K562 (cell line): ENCODE measurements at regions not wholly inside any gene's neighbourhood (a gene's known extent, or its start where the extent isn't known, plus 50 kb on each side); places are given as distances from the start of the nearest gene placed in this dataset.

ENCODE experiments used
- ATAC-seq: fragments of 200-7000 bp; cut with Tn5 transposase; 3 replicates; pipeline ENCODE4 v1.9.1; 2020; ENCODE audit warnings: moderate library complexity
- BruUV-seq: library from RNA; stranded (reverse); fragments of 400-500 nt; replicated peaks from 2 replicates; lab custom pipeline; 2021; lab: Mats Ljungman, UMichigan
- CTCF ChIA-PET: fragments of 300-600 bp; formaldehyde crosslinking; extraction: SDS; loops from one replicate; lab custom pipeline; 2021; ENCODE audit warnings: low intra/inter-chr PET ratio; lab: Yijun Ruan, JAX
- POLR2A ChIA-PET: fragments of 300-600, 350-650 bp; sonication (Branson Sonifier 250); formaldehyde crosslinking; extraction: SDS; loops from one replicate; lab custom pipeline; 2021; ENCODE audit warnings: antibody characterized with exemption, inconsistent platforms; lab: Yijun Ruan, JAX
- DNase-seq, 4 experiments: peaks; one replicate each; pipeline versions ENCODE4 v3.0.0 to v3.0.0-alpha.2; 2011 to 2018; ENCODE audit warnings: low spot score in 3 of 4, mixed read lengths in 3 of 4; ENCODE audit errors: extremely low read depth in 1 of 4
- FAIRE-seq: peaks from 2 replicates; lab custom pipeline; 2011; peaks lifted over from hg19 to GRCh38; lab: Jason Lieb, UNC
- H2AFZ ChIP-seq: 2 replicates; pipeline ENCODE4 v1.6.0; 2011; ENCODE audit warnings: low read depth, low read length, control low read depth, inconsistent platforms
- H3K27ac ChIP-seq: fragments of 200-600 bp; 3 replicates; pipeline ENCODE4 v1.8.0; 2011; ENCODE audit warnings: low read depth, mild to moderate bottlenecking, control low read depth, inconsistent platforms, low read length, moderate library complexity, mixed read lengths; ENCODE audit errors: extremely low read depth
- H3K27me3 ChIP-seq, 2 experiments: fragments of 300-600 bp in 1 of 2; 2 replicates in 1 of 2; 3 replicates in 1 of 2; pipeline versions ENCODE4 v1.6.0 to v1.8.0; 2011; ENCODE audit warnings: inconsistent platforms in 2 of 2, low read length in 2 of 2, mild to moderate bottlenecking in 1 of 2, mixed read lengths in 1 of 2, moderate library complexity in 1 of 2; ENCODE audit not compliant: control insufficient read depth in 2 of 2, insufficient read depth in 2 of 2
- H3K36me3 ChIP-seq: fragments of 300-600 bp; 3 replicates; pipeline ENCODE4 v1.8.0; 2011; ENCODE audit warnings: mild to moderate bottlenecking, low read length, inconsistent platforms; ENCODE audit not compliant: control insufficient read depth, insufficient read depth
- H3K4me1 ChIP-seq, 2 experiments: fragments of 200-600 bp in 1 of 2; replicated peaks in 1 of 2; 2 replicates in 1 of 2; 3 replicates in 1 of 2; pipeline versions ENCODE4 v1.5.1 to v1.8.0; 2011; ENCODE audit warnings: inconsistent platforms in 2 of 2, low read length in 2 of 2, mild to moderate bottlenecking in 1 of 2, mixed read lengths in 1 of 2, moderate library complexity in 1 of 2; ENCODE audit not compliant: control insufficient read depth in 2 of 2, insufficient read depth in 2 of 2
- H3K4me2 ChIP-seq: 2 replicates; pipeline ENCODE4 v1.6.1; 2011; ENCODE audit warnings: low read length, control low read depth, inconsistent platforms, mixed read lengths; ENCODE audit not compliant: insufficient read depth
- H3K4me3 ChIP-seq: fragments of 200-600 bp; sonication (generic), shearing (Covaris generic); 2 replicates; pipeline ENCODE4 v1.5.1; 2016; ENCODE audit warnings: control low read depth, inconsistent platforms
- H3K79me2 ChIP-seq: fragments of 200-600 bp; 3 replicates; pipeline ENCODE4 v1.8.0; 2011; ENCODE audit warnings: low read length, inconsistent platforms; ENCODE audit not compliant: control insufficient read depth, insufficient read depth
- H3K9ac ChIP-seq, 2 experiments: 2 replicates each; pipeline versions ENCODE4 v1.6.0 to v1.6.1; 2011; ENCODE audit warnings: low read depth in 2 of 2, low read length in 2 of 2, control low read depth in 1 of 2, inconsistent platforms in 1 of 2, mild to moderate bottlenecking in 1 of 2, mixed read lengths in 1 of 2; ENCODE audit not compliant: insufficient read depth in 1 of 2
- H3K9me1 ChIP-seq: one replicate; pipeline ENCODE4 v1.6.0; 2011; ENCODE audit warnings: inconsistent platforms, mild to moderate bottlenecking, low read length, moderate library complexity; ENCODE audit not compliant: control insufficient read depth, insufficient read depth
- H3K9me3 ChIP-seq: replicated peaks from 2 replicates; pipeline ENCODE4 v1.5.1; 2011; ENCODE audit warnings: low read depth, low read length, inconsistent platforms; ENCODE audit not compliant: control insufficient read depth, insufficient read depth
- H4K20me1 ChIP-seq: replicated peaks from 2 replicates; pipeline ENCODE4 v1.6.1; 2011; ENCODE audit warnings: low read length, inconsistent platforms, mixed read lengths; ENCODE audit not compliant: control insufficient read depth, insufficient read depth
- ATF1 ChIP-seq, 2 experiments: fragments of 450-650 bp in 1 of 2; IDR thresholded peaks; 2 replicates each; pipeline ENCODE4 v1.6.1; 2016; ENCODE audit warnings: missing compliant biosample characterization in 1 of 2, missing genetic modification characterization in 1 of 2
- ATF3 ChIP-seq, 2 experiments: fragments of 450-650 bp in 1 of 2; sonication (generic) in 1 of 2; formaldehyde crosslinking in 1 of 2; IDR thresholded peaks in 1 of 2; conservative IDR thresholded peaks in 1 of 2; 2 replicates each; pipeline versions ENCODE4 v1.6.1 to v1.8.1; 2016 to 2023; ENCODE audit warnings: mild to moderate bottlenecking in 2 of 2, moderate library complexity in 2 of 2, inconsistent platforms in 1 of 2, missing genetic modification reagents in 1 of 2
- CREB3L1 ChIP-seq: fragments of 450-650 bp; IDR thresholded peaks from 2 replicates; pipeline ENCODE4 v1.6.1; 2014; ENCODE audit warnings: low read depth, mild to moderate bottlenecking, moderate library complexity, borderline replicate concordance
- E2F6 ChIP-seq, 2 experiments: IDR thresholded peaks; 2 replicates each; pipeline ENCODE4 v1.6.1; 2011; ENCODE audit warnings: borderline replicate concordance in 1 of 2, control low read depth in 1 of 2, low read depth in 1 of 2, low read length in 1 of 2, mild to moderate bottlenecking in 1 of 2, mixed read lengths in 1 of 2, moderate library complexity in 1 of 2; ENCODE audit not compliant: insufficient read depth in 1 of 2, insufficient read length in 1 of 2, poor library complexity in 1 of 2, severe bottlenecking in 1 of 2; ENCODE audit errors: extremely low read depth in 1 of 2
- WGBS: fragments of 100-300 bp; shearing (Covaris generic); methylation state at CpG from one replicate; pipeline ENCODE4 v1.1.6; 2016; ENCODE audit warnings: low coverage, mixed read lengths; ENCODE audit not compliant: insufficient coverage; ENCODE audit errors: missing lambda C conversion rate; 5-methylcytosine and 5-hydroxymethylcytosine counted together
- in situ Hi-C: fragments of 300-500 bp; cut with MboI; formaldehyde crosslinking; loops from 4 replicates; pipeline ENCODE4 v1.15.0; 2018; ENCODE audit warnings: inconsistent platforms, mixed read lengths
- intact Hi-C: fragments of 100-400 bp; cut with micrococcal nuclease; formaldehyde crosslinking; loops from 2 replicates; pipeline ENCODE4 v1.14.2; 2022

- no peak overlapping the region for H2AFZ ChIP-seq
- no TSS peak for BruUV-seq
- H3K9me3 ChIP-seq = no peaks in the 10 kb centered on the region
- FAIRE-seq (no peak), ATAC-seq (no peak), DNase-seq (no peak)
- H3K4me1 ChIP-seq = no peaks in the 10 kb centered on the region
- TF ChIP-seq ATF1 (CRISPR knock-in tag; IDR thresholded peaks at IDR 0.05) (no peak), ATF1 (tag; IDR thresholded peaks at IDR 0.05) (peak; percentile 51), CREB3L1 (no peak), ATF3 (IDR thresholded peaks at IDR 0.05) (peak; percentile 59; the same call in 1 of the 2 replicates), ATF3 (CRISPR knock-in tag; conservative IDR thresholded peaks at IDR 0.05) (no peak), E2F6 (IDR thresholded peaks at IDR 0.05; ENCODE audit: borderline replicate concordance in 1 of 2, extremely low read depth in 1 of 2, insufficient read depth in 1 of 2, insufficient read length in 1 of 2, low read depth in 1 of 2, low read length in 1 of 2, poor library complexity in 1 of 2, severe bottlenecking in 1 of 2) (no peak)
- WGBS = 0% methylated on average over 2 of the region's 2 CpGs
- no peaks in the 10 kb centered on the region for H3K79me2 ChIP-seq
- no peak overlapping the region for H3K9ac ChIP-seq
- H3K4me3 ChIP-seq = no peak overlapping the region
- intact Hi-C loops = no loop called here
- POLR2A ChIA-PET = interaction anchor here (0.6 kb wide), 1 partner anchor 769 kb away, joined by 3 read pairs; no protein-coding TSS in a partner anchor
- CTCF ChIA-PET = no interaction called here
- H4K20me1 ChIP-seq = no peaks in the 10 kb centered on the region
- no peaks in the 10 kb centered on the region for H3K36me3 ChIP-seq
- in situ Hi-C loops = no loop called here
- no peak overlapping the region for H3K27ac ChIP-seq
- H3K9me1 ChIP-seq = no peaks in the 10 kb centered on the region
- no peak overlapping the region for H3K4me2 ChIP-seq
- H3K27me3 ChIP-seq = no peaks in the 10 kb centered on the region
Measured at GRCh38 chr13:104460554-104460953, 1394.3 kb upstream of the SLC10A2 start.
